Stimulated activated naive CD8-positive, alpha-beta T cell treated with anti-CD3 and anti-CD28 coated beads, Interleukin-15, Interleukin-2, amounts not matched to agents 100 U/mL and 50 U/mL, for 24 hours (primary cell): ENCODE measurements at regions not wholly inside any gene's neighbourhood (a gene's known extent, or its start where the extent isn't known, plus 50 kb on each side); places are given as distances from the start of the nearest gene placed in this dataset.
A peak's percentile ranks its signal among the peaks of the same experiment; 100 is the strongest.

Source experiments
- ATAC-seq: fragments of 150-1000 bp; cut with Tn5 transposase; one replicate; pipeline ENCODE4 v1.10.0; 2021
- DNase-seq: peaks from one replicate; pipeline ENCODE4 v3.0.0; 2021

GRCh38 chr10:43815181-43815885 lies 166.7 kb upstream of the ZNF32 start:
- ATAC-seq (peak; percentile 80), DNase-seq (peak; percentile 20)

- ATAC-seq (no peak), DNase-seq (no peak)
Observed at GRCh38 chr10:43814663-43815062, 166.0 kb upstream of the ZNF32 start.

DNA sequence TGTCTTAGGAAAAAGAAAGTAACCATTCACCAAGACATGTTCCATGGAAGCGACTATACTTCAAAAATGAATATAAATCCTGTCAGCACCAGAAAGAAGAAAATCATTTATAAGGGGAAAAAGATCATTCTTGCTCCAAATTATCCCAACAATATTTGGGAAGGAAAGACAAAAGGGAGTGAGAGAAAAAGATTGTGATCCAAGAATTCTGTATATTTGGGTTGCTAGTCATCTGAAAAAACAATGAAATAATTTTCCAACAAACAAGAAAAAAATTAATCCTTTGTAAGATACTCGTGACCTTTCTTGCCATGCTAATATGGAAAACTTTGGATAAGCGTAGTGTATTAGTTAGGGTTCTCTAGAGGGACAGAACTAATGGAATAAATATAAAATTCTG lies 163.2 kb upstream of the ZNF32 start:
- no peak for DNase-seq
- no peak for ATAC-seq

DNA sequence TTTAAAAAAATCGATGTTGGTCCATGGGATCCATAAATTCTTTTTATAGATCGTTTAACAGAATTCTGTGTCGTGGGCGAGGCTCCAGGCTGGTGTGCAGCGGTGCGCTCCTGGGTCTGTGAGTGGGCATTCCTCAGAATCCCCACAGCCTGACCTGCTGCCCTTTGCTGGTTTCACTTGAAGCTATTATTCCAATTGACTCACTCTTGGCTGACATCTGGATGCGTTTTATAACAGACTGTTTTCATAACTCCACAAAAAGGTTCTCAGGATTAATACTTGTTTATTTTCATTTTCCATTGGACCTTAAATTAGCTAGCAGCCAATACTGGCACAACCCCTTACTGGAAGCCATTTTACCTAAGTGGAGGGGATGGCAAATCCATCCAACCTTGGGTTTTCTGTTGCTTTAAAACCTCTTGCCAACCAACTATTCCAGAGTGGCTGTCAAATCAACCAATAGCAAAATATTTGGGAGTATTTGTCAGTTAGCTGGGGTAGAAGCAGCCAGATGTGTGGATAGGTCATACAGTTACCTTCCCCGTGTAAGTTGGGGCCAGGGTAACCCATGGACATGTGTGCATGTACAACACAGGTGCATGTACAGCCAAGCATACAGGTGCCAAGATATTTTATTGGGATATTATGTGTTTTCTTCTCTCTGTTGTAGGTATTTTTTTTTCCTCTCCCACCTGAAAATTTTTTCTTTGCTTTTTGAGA lies 160.7 kb upstream of the ZNF32 start:
- peak; percentile 37 for ATAC-seq
- no peak for DNase-seq

GRCh38 chr10:43808136-43808535 lies 159.5 kb upstream of the ZNF32 start:
- DNase-seq (no peak), ATAC-seq (peak; percentile 67)

- DNase-seq (no peak), ATAC-seq (no peak)
Observed at GRCh38 chr10:43806831-43807640, 158.4 kb upstream of the ZNF32 start.

- DNase-seq (no peak), ATAC-seq (no peak)
Observed at GRCh38 chr10:43803791-43804190, 155.1 kb upstream of the ZNF32 start.

DNA sequence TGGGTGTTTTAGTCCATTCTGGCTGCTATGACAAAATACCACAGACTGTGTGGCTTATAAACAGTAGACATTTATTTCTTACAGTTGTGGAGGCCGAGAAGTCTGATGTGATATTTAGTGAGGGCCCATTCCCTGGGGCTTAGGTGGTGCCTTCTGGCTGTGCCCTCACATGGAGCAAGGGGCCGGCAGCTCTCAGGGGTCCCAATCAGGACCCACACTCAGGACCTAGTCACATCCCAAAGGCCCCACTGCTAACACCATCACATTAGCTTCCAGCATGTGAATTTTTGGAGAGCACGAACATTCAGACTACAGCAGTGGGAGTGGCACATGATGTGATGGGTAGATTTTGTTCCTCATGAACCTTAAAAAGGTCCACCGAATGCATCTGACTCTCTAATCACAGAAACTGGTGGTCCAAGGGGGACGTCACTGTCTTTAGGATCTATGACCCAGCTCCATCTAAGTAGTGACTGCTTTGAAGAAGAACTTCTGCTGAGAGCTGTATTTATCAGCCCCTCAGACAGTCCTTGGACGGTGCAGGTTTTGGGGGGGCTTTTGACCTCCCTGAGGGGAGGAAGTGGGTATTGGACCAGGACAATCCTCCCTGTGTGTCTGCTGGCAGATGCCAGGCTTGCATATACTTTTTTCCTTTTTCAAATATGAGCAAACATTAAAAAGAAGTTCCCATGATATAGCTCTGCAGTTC lies 154.5 kb upstream of the ZNF32 start:
- ATAC-seq (no peak), DNase-seq (no peak)

GRCh38 chr10:43801626-43802025 lies 152.9 kb upstream of the ZNF32 start:
- DNase-seq (no peak), ATAC-seq (no peak)

DNA sequence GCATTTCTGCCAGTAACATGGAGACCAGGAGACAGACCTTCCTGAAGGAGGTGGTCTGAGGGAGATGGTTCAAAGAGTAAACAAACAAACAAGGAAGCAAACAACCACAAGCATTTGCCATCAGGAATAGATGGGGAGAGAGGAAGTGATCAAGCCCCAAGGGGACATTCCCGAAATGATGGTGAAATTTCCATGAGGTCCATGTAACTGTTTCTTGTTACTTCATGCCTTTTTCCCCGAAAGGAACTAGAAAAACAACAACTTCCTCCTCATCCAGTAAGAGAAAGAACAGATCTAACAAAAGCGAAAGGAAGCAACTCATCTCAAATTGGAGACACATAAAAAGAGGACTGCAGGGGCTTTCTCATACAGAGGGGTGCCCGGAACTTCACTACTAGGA lies 152.5 kb upstream of the ZNF32 start:
- ATAC-seq: no peak

DNA sequence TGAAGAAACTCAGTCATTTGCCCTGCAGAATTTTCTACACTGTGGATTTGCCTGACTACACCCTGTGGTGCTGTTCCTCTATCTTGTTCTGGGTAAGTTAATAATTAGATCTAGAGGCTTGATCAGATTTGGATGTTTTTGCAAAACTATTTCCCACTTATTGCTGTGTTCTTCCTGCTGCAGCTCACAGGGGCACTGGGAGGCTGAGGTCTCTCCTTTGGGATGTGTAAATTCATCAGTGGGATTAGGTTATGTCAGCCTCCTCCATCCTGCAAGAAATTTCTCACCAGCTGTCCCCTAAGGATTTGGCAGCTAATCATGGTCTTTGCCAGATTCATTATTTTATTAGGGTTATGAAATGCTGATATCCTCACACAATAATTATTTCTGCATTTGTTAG lies 148.1 kb upstream of the ZNF32 start:
- DNase-seq (no peak), ATAC-seq (no peak)

More for the DNA sequence above, 152.5 kb upstream of the ZNF32 start:
- DNase-seq: no peak

DNA sequence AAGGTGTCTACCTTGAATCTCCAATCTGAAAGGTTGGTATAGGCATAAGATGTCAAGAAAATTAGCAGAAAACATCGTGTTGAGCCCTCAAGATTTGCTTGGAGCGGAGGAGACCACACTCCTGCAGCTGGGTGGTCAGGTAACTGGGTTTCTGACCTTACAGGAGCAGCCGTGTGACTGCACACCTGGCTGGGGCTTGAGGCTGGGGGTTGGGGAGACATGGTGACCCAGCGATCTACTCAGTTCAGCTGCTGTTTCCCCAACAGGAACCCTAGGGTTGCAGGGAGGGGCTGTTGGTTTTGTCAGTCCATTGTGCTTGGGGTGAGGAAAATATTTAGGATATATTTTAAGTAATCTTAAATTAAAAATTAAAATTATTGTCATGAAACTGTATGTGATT lies 147.0 kb upstream of the ZNF32 start:
- ATAC-seq (no peak), DNase-seq (no peak)

- no peak for ATAC-seq
Observed at GRCh38 chr10:43795093-43795492, 146.4 kb upstream of the ZNF32 start.

GRCh38 chr10:43794181-43794815 lies 145.6 kb upstream of the ZNF32 start:
- ATAC-seq: no peak
- DNase-seq: no peak

More at GRCh38 chr10:43795093-43795492, 146.4 kb upstream of the ZNF32 start:
- no peak for DNase-seq

DNA sequence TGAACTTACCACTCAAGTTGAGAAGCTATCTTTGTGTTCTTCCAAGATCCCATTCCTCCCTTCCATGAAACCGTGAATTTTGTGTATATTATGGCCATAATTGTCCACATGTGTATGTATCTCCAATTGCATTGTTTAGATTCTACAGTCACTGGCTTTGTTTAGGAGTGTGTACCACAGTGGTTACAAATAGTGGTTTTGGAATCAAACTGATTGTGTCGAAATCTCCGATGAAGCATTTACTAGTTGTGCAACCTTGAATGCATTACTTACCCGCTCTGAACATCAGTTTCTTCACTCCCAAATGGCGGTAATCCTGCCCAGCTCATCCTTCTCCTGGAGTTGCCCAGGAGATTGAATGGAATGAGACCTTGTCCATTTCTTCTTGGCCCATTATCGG lies 145.0 kb upstream of the ZNF32 start:
- DNase-seq (no peak), ATAC-seq (no peak)

GRCh38 chr10:43790147-43790546 lies 141.5 kb upstream of the ZNF32 start:
- no peak for ATAC-seq
- no peak for DNase-seq

DNA sequence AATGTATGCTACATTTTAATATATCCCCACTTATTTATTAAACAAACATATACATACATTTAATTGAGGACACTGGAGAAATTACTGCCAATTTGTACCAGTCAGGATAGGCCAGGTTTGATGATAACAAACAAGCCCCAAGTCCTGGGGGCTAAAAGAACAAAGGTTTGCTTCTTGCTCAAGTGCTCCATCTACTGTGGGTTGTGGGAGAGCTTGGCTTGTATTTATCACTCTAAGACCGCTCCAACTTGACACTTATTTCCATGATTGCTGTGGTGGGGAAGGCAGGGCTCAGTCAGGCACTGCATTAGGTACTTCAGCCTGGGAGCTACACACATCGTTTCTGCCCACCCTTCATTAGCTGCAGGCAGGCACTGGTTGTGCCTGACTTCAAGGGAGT lies 136.6 kb upstream of the ZNF32 start:
- no peak for ATAC-seq
- no peak for DNase-seq

DNA sequence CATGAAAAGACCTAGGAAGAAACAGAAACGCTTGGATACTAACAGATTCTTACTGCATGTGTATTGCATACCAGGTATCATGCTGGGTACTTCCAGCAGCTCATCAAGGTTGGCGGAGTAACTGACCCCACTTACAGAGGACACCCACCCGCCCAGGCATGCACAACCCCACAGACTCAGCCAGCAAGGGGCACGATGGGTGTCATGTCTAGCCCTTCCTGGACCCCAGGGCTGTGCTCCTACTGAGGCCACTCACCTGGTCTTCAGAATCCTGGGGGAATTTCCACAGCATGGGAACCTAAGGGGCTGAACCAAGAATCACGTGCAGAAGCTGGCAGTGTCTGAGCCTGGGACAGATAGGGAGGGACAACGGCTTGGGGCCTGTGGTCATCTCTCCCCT lies 134.1 kb upstream of the ZNF32 start:
- ATAC-seq (no peak), DNase-seq (no peak)

DNA sequence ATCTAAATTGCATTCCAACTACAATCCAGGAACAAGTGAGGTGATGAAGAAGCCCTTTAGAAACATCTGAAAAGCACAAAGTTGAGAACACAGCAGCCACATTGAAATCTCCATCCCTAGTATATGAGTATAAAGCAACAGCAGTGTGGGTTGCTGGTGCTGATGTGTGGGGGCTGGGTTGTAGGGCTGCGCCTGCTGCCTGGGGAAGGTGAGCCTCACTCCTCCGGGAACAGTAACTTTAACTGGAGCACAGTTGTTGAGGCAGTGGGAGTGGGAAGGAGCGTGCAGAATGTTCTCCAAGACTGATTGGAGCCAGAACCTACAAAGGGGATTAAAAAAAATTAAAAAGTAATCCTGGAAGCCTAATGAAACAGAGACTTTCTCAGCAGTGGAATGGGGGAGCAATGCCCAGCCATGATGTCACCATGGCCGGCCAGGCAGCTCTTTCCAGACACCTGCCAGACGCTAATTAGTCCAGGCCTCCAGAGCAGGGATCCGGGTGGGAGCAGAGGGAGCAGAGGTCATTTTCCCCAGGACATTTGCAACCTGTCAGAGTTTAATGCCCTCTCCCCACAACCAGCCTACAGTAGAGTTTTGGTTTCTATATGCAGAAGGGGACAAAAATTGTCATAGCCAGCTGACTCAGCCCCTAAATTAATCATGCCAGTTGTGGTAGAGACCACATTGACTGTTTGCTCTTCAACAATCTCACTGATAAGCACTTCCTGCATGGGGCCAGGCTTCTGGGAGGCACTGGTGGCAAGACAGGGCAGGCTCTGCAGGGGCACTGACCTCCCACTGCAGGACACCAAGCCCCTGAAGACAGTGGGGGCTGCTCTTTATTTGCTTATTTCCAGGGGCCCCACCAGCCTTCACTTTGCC lies 133.0 kb upstream of the ZNF32 start:
- peak; percentile 59 for DNase-seq
- peak; percentile 93 for ATAC-seq

GRCh38 chr10:43778571-43778970 lies 129.9 kb upstream of the ZNF32 start:
- no peak for ATAC-seq
- no peak for DNase-seq

GRCh38 chr10:43775384-43775783 lies 126.7 kb upstream of the ZNF32 start:
- DNase-seq: no peak
- ATAC-seq: no peak
